GM23248 (cell line): ENCODE measurements at regions not wholly inside any gene's neighbourhood (a gene's known extent, or its start where the extent isn't known, plus 50 kb on each side); places are given as distances from the start of the nearest gene placed in this dataset.

Experiments used
- DNase-seq: peaks from one replicate; pipeline ENCODE4 v3.0.0-alpha.2; 2015
- H2AFZ ChIP-seq: fragments of 200-600 bp; sonication (generic); 2 replicates; pipeline ENCODE4 v1.6.1; 2016; ENCODE audit warnings: antibody characterized with exemption
- H3F3A ChIP-seq: fragments of 200-600 bp; sonication (generic); 2 replicates; pipeline ENCODE4 v1.6.1; 2016; ENCODE audit warnings: mild to moderate bottlenecking, antibody characterized with exemption, mixed run types; ENCODE audit not compliant: insufficient read depth
- H3K27ac ChIP-seq: fragments of 200-600 bp; sonication (generic); 2 replicates; pipeline ENCODE4 v1.5.1; 2016; ENCODE audit warnings: mild to moderate bottlenecking
- H3K27me3 ChIP-seq: fragments of 200-600 bp; sonication (generic); replicated peaks from 2 replicates; pipeline ENCODE4 v1.6.1; 2016; ENCODE audit warnings: mild to moderate bottlenecking; ENCODE audit not compliant: insufficient read depth
- H3K36me3 ChIP-seq: fragments of 200-600 bp; sonication (generic); 2 replicates; pipeline ENCODE4 v1.6.1; 2016; ENCODE audit warnings: low read depth, mild to moderate bottlenecking
- H3K4me1 ChIP-seq: fragments of 200-600 bp; sonication (generic); 2 replicates; pipeline ENCODE4 v1.6.1; 2016; ENCODE audit warnings: mild to moderate bottlenecking; ENCODE audit not compliant: insufficient read depth
- H3K4me2 ChIP-seq: fragments of 200-600 bp; sonication (generic); one replicate; pipeline ENCODE4 v1.6.1; 2016; ENCODE audit warnings: mild to moderate bottlenecking; ENCODE audit not compliant: unreplicated experiment
- H3K4me3 ChIP-seq: fragments of 200-600 bp; sonication (generic); 2 replicates; pipeline ENCODE4 v1.5.1; 2016; ENCODE audit warnings: mild to moderate bottlenecking
- H3K79me2 ChIP-seq: fragments of 200-600 bp; sonication (generic); 2 replicates; pipeline ENCODE4 v1.6.1; 2016; ENCODE audit warnings: mild to moderate bottlenecking; ENCODE audit not compliant: insufficient read depth
- H3K9ac ChIP-seq: fragments of 200-600 bp; sonication (generic); 2 replicates; pipeline ENCODE4 v1.6.1; 2016; ENCODE audit warnings: mild to moderate bottlenecking
- H3K9me2 ChIP-seq: fragments of 200-600 bp; sonication (generic); 2 replicates; pipeline ENCODE4 v1.6.1; 2016; ENCODE audit warnings: mixed run types, mild to moderate bottlenecking, moderate library complexity; ENCODE audit not compliant: insufficient read depth
- H3K9me3 ChIP-seq: fragments of 200-600 bp; sonication (generic); one replicate; pipeline ENCODE4 v1.6.1; 2017; ENCODE audit warnings: low read depth
- H4K20me1 ChIP-seq: fragments of 200-600 bp; sonication (generic); 2 replicates; pipeline ENCODE4 v1.6.0; 2016; ENCODE audit not compliant: insufficient read depth
- EZH2 ChIP-seq: fragments of 200-600 bp; sonication (generic); IDR thresholded peaks from 2 replicates; pipeline ENCODE4 v1.6.1; 2018; ENCODE audit warnings: antibody characterized with exemption, mild to moderate bottlenecking; ENCODE audit not compliant: insufficient read depth, poor library complexity, severe bottlenecking
- EZH2phosphoT487 ChIP-seq: fragments of 200-600 bp; sonication (generic); IDR thresholded peaks from 2 replicates; pipeline ENCODE4 v1.6.1; 2018; ENCODE audit warnings: antibody characterized with exemption, moderate library complexity, mild to moderate bottlenecking, low read depth; ENCODE audit not compliant: insufficient read depth
- WGBS, 2 experiments: methylation state at CpG; one replicate each; pipeline ENCODE4 v1.1.6; 2015 to 2017; ENCODE audit warnings: low lambda C conversion rate in 2 of 2, low coverage in 1 of 2; ENCODE audit errors: missing lambda C conversion rate in 2 of 2; 5-methylcytosine and 5-hydroxymethylcytosine counted together
- in situ Hi-C: fragments of 300-500 bp; cut with MboI; formaldehyde crosslinking; loops from 2 replicates; pipeline ENCODE4 v1.15.0; 2020

DNA sequence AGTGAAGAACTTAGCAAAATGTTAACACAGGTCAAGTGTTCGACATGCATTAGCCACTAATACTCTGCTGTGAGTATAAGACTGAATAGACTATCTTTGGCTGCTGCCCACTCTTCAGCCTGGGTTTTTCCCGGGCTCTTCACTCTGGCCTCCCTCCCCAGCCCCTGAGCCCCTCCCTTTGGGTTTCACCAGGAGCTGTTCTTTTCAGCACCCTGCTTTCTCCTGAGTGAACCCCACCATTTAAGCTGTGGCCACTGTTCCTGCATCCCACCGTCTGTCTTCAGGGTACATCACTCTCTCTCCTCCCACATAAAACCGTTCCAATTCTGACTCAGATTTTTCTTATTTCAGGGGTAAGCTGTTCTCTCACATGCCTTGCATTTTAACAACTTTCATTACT, 92.0 kb upstream of the ASIC2 start:
- Histone ChIP-seq H4K20me1 (no peaks in the 10 kb centered on the region), H3K4me2 (no peak overlapping the region), H3K79me2 (no peaks in the 10 kb centered on the region), H3K27ac (no peak overlapping the region), H3K4me3 (no peak overlapping the region), H3K9me2 (no peaks in the 10 kb centered on the region), H3K4me1 (no peaks in the 10 kb centered on the region), H3K9ac (no peak overlapping the region), H2AFZ (no peak overlapping the region), H3F3A (no peaks in the 10 kb centered on the region), H3K36me3 (no peaks in the 10 kb centered on the region), H3K27me3 (no peaks in the 10 kb centered on the region), H3K9me3 (no peaks in the 10 kb centered on the region)
- in situ Hi-C loops: no loop called here
- 19 to 20% methylated on average over 4 of the region's 4 CpGs for WGBS, 2 experiments
- no peak for TF ChIP-seq EZH2
- TF ChIP-seq EZH2phosphoT487: no peak
- no peak for DNase-seq

DNA sequence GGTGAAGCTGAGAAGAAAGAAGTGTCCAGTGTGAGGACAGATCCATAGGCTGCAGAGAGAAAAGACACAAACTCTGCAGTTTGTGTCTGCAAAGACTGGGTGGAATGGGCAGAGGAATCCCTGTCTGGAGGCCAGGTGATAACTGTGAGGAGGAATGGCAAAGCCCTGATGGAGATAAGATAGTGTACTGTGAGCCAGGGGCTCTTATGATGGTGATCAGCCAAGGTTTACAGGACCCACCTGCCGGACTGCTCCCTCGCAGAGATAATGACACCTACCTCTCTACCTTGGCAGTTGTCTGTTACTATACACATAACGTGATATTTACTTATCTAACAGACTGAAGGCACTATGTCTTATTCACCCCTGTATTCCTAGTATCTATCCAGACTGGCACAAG, 92.6 kb upstream of the ASIC2 start:
- no peaks in the 10 kb centered on the region for H3K9me2 ChIP-seq
- no peak overlapping the region for H3K4me2 ChIP-seq
- 30% methylated on average over 3 of the region's 3 CpGs for WGBS, 2 experiments
- no peaks in the 10 kb centered on the region for H3K4me1 ChIP-seq
- H3K9ac ChIP-seq: no peak overlapping the region
- H3K27me3 ChIP-seq: no peaks in the 10 kb centered on the region
- H4K20me1 ChIP-seq: no peaks in the 10 kb centered on the region
- no peaks in the 10 kb centered on the region for H3K9me3 ChIP-seq
- no peak for TF ChIP-seq EZH2phosphoT487
- TF ChIP-seq EZH2: no peak
- no peak for DNase-seq
- H3K36me3 ChIP-seq: no peaks in the 10 kb centered on the region
- no peaks in the 10 kb centered on the region for H3K79me2 ChIP-seq
- in situ Hi-C loops: no loop called here
- no peak overlapping the region for H3K4me3 ChIP-seq
- H3F3A ChIP-seq: no peaks in the 10 kb centered on the region
- H3K27ac ChIP-seq: no peak overlapping the region
- H2AFZ ChIP-seq: no peak overlapping the region

DNA sequence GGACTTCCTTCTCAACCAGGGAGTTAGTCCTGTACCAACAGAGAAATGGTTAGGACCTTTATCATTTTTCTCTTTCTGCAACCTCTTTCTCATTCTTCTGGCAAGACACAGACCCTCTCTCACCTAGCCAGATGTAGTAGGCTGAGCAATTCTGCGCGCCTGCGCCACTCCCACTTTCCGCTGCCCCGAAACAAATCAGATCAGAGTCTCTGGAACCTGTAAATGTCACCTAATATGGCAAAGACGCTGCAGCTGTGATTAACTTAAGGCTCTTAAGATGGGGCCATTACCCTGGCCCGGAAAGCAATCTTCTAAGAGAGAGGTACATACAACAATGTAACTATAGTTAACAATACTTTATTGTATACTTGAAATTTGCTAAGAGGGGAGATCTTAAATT, 94.3 kb upstream of the ASIC2 start:
- no peaks in the 10 kb centered on the region for H3K9me2 ChIP-seq
- H3F3A ChIP-seq: no peaks in the 10 kb centered on the region
- H3K4me3 ChIP-seq: no peak overlapping the region
- H3K36me3 ChIP-seq: no peaks in the 10 kb centered on the region
- no peaks in the 10 kb centered on the region for H3K79me2 ChIP-seq
- in situ Hi-C loops: no loop called here
- no peak for TF ChIP-seq EZH2
- no peak for TF ChIP-seq EZH2phosphoT487
- H3K9ac ChIP-seq: no peak overlapping the region
- no peak overlapping the region for H2AFZ ChIP-seq
- no peaks in the 10 kb centered on the region for H3K9me3 ChIP-seq
- WGBS, 2 experiments: 27 to 35% methylated on average over 7 of the region's 7 CpGs
- no peaks in the 10 kb centered on the region for H4K20me1 ChIP-seq
- no peaks in the 10 kb centered on the region for H3K4me1 ChIP-seq
- no peak overlapping the region for H3K4me2 ChIP-seq
- DNase-seq: no peak
- no peaks in the 10 kb centered on the region for H3K27me3 ChIP-seq
- no peak overlapping the region for H3K27ac ChIP-seq

DNA sequence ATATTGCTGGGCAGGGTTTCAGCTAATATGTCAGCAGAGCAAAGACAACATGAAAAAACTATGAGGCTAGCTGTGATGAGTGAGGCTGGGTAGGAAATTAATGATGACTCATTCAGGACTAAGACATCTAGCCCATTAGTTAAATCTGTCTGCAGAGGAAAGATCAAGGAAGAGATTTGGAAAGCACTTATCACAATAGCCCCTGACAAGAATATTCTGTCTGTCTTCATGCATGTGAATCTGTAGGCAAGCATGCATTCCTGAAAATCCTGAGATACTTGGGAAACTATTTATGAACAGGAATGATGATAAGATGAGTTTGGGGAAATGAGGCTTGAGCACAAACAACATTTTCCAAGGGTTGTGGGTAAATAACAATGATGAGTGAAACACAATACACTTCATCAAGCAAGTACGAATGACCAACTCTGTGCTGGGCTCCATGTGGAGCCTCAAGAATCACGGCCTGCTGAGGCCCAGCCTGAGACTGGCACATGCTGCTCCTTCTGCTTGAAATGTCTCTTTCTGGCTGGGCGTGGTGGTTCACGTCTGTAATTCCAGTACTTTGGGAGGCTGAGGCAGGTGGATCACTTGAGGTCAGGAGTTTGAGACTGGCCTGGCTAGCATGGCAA, 96.5 kb upstream of the ASIC2 start:
- 47 to 60% methylated on average over 4 of the region's 4 CpGs for WGBS, 2 experiments
- Histone ChIP-seq H2AFZ (no peak overlapping the region), H3K9me3 (no peaks in the 10 kb centered on the region), H3K27ac (no peak overlapping the region), H3K36me3 (no peaks in the 10 kb centered on the region), H3K27me3 (no peaks in the 10 kb centered on the region), H4K20me1 (no peaks in the 10 kb centered on the region), H3K79me2 (no peaks in the 10 kb centered on the region), H3K4me3 (no peak overlapping the region), H3K9me2 (no peaks in the 10 kb centered on the region), H3K9ac (no peak overlapping the region), H3F3A (no peaks in the 10 kb centered on the region), H3K4me2 (no peak overlapping the region), H3K4me1 (no peaks in the 10 kb centered on the region)
- TF ChIP-seq EZH2phosphoT487 (no peak), EZH2 (no peak)
- DNase-seq: no peak
- in situ Hi-C loops: no loop called here
